HG03066 (cell line): ENCODE measurements at regions not wholly inside any gene's neighbourhood (a gene's known extent, or its start where the extent isn't known, plus 50 kb on each side); places are given as distances from the start of the nearest gene placed in this dataset.

Experiments used
- ATAC-seq: cut with Tn5 transposase; IDR thresholded peaks from one replicate; pipeline ENCODE4 v1.9.1; 2021; ENCODE audit warnings: low read depth; ENCODE audit not compliant: unreplicated experiment

GRCh38 chr10:83952314-83952713, 187.0 kb upstream of the GHITM start:
- ATAC-seq = no peak

GRCh38 chr10:83953589-83953988, 185.7 kb upstream of the GHITM start:
- ATAC-seq = no peak

GRCh38 chr10:83954193-83954799, 185.0 kb upstream of the GHITM start:
- ATAC-seq = no peak

GRCh38 chr10:83955406-83955805, 183.9 kb upstream of the GHITM start:
- no peak for ATAC-seq

- ATAC-seq = no peak
Observed at GRCh38 chr10:83957168-83957947, 182.0 kb upstream of the GHITM start.

GRCh38 chr10:83959328-83959727, 180.0 kb upstream of the GHITM start:
- no peak for ATAC-seq

GRCh38 chr10:83960125-83960524, 179.2 kb upstream of the GHITM start:
- no peak for ATAC-seq

GRCh38 chr10:83961620-83962019, 177.7 kb upstream of the GHITM start:
- no peak for ATAC-seq

- ATAC-seq = no peak
Observed at GRCh38 chr10:83963446-83963845, 175.9 kb upstream of the GHITM start.

GRCh38 chr10:83965473-83965872, 173.8 kb upstream of the GHITM start:
- no peak for ATAC-seq

GRCh38 chr10:83968052-83968451, 171.3 kb upstream of the GHITM start:
- ATAC-seq = no peak

GRCh38 chr10:83978681-83979383, 160.5 kb upstream of the GHITM start:
- no peak for ATAC-seq

- ATAC-seq = no peak
Observed at GRCh38 chr10:83982812-83983211, 156.5 kb upstream of the GHITM start.

- no peak for ATAC-seq
Observed at GRCh38 chr10:83983578-83984255, 155.6 kb upstream of the GHITM start.

- no peak for ATAC-seq
Observed at GRCh38 chr10:83984256-83984640, 155.1 kb upstream of the GHITM start.

GRCh38 chr10:83986800-83987199, 152.5 kb upstream of the GHITM start:
- no peak for ATAC-seq

GRCh38 chr10:83987216-83987615, 152.1 kb upstream of the GHITM start:
- ATAC-seq = no peak

- ATAC-seq = no peak
Observed at GRCh38 chr10:83988435-83988834, 150.9 kb upstream of the GHITM start.

GRCh38 chr10:83990126-83990525, 149.2 kb upstream of the GHITM start:
- peak; percentile 90 for ATAC-seq

GRCh38 chr10:83991986-83992753, 147.1 kb upstream of the GHITM start:
- ATAC-seq = no peak
